ENCODE measurements at regions not wholly inside any gene's neighbourhood (a gene's known extent, or its start where the extent isn't known, plus 50 kb on each side); places are given as distances from the start of the nearest gene placed in this dataset.

- H3K4me3 ChIP-seq (ENCODE audit: low read length), result no peak overlapping the region
- ChIA-PET CTCF (no interaction called here), POLR2A (no interaction called here)
- H3K4me1 Mint-ChIP-seq, result no peaks in the 10 kb centered on the region
- H3K27ac Mint-ChIP-seq, result no peak overlapping the region
- H3K9me3 ChIP-seq (ENCODE audit: low read length), result no peaks in the 10 kb centered on the region
- H3K27me3 Mint-ChIP-seq, result peaks cover 3 to 5% of the 10 kb centered on the region in 2 donors
- H3K9me3 Mint-ChIP-seq, result no peaks in the 10 kb centered on the region
- H3K4me1 ChIP-seq (ENCODE audit: insufficient read depth, low read length), result no peaks in the 10 kb centered on the region
- no peaks in the 10 kb centered on the region for H3K27me3 ChIP-seq (ENCODE audit: insufficient read depth, low read length, poor library complexity, severe bottlenecking)
- no peaks in the 10 kb centered on the region for H3K36me3 Mint-ChIP-seq
- no peaks in the 10 kb centered on the region for H3K36me3 ChIP-seq (ENCODE audit: insufficient read depth, low read length)
- H3K27ac ChIP-seq (ENCODE audit: low read depth, low read length), result no peak overlapping the region
- H3K4me3 Mint-ChIP-seq, result no peak overlapping the region
- no peak for DNase-seq
These were observed 1291.7 kb downstream of the BRD1 start for GRCh38 chr22:48535868-48536540.

- POLR2A ChIA-PET, result no interaction called here
- no peak for DNase-seq
- Mint-ChIP-seq H3K27ac (no peak overlapping the region), H3K36me3 (no peaks in the 10 kb centered on the region), H3K4me1 (no peaks in the 10 kb centered on the region), H3K4me3 (no peak overlapping the region), H3K9me3 (no peaks in the 10 kb centered on the region), H3K27me3 (peaks cover 3 to 4% of the 10 kb centered on the region in 2 donors)
- Histone ChIP-seq H3K4me1 (ENCODE audit: insufficient read depth, low read length) (no peaks in the 10 kb centered on the region), H3K27ac (ENCODE audit: low read depth, low read length) (no peak overlapping the region), H3K4me3 (ENCODE audit: low read length) (no peak overlapping the region), H3K27me3 (ENCODE audit: insufficient read depth, low read length, poor library complexity, severe bottlenecking) (no peaks in the 10 kb centered on the region), H3K36me3 (ENCODE audit: insufficient read depth, low read length) (no peaks in the 10 kb centered on the region), H3K9me3 (ENCODE audit: low read length) (no peaks in the 10 kb centered on the region)
- CTCF ChIA-PET, result no interaction called here
These were observed 1293.2 kb downstream of the BRD1 start for GRCh38 chr22:48534395-48534958.

GRCh38 chr22:48532986-48533385 is 1294.7 kb downstream of the BRD1 start:
- H3K4me1 Mint-ChIP-seq, result no peaks in the 10 kb centered on the region
- Histone ChIP-seq H3K27me3 (ENCODE audit: insufficient read depth, low read length, poor library complexity, severe bottlenecking) (no peaks in the 10 kb centered on the region), H3K36me3 (ENCODE audit: insufficient read depth, low read length) (no peaks in the 10 kb centered on the region), H3K9me3 (ENCODE audit: low read length) (no peaks in the 10 kb centered on the region), H3K27ac (ENCODE audit: low read depth, low read length) (no peak overlapping the region), H3K4me3 (ENCODE audit: low read length) (no peak overlapping the region), H3K4me1 (ENCODE audit: insufficient read depth, low read length) (no peaks in the 10 kb centered on the region)
- H3K27me3 Mint-ChIP-seq, result no peaks in the 10 kb centered on the region
- H3K36me3 Mint-ChIP-seq, result no peaks in the 10 kb centered on the region
- no peak overlapping the region for H3K4me3 Mint-ChIP-seq
- DNase-seq, result no peak
- no peaks in the 10 kb centered on the region for H3K9me3 Mint-ChIP-seq
- H3K27ac Mint-ChIP-seq, result no peak overlapping the region
- CTCF ChIA-PET, result no interaction called here
- POLR2A ChIA-PET, result no interaction called here

- POLR2A ChIA-PET, result no interaction called here
- Mint-ChIP-seq H3K27me3 (no peaks in the 10 kb centered on the region), H3K9me3 (no peaks in the 10 kb centered on the region), H3K4me1 (no peaks in the 10 kb centered on the region), H3K27ac (no peak overlapping the region), H3K36me3 (no peaks in the 10 kb centered on the region), H3K4me3 (no peak overlapping the region)
- no peak for DNase-seq
- no peaks in the 10 kb centered on the region for H3K4me1 ChIP-seq (ENCODE audit: insufficient read depth, low read length)
- no peak overlapping the region for H3K4me3 ChIP-seq (ENCODE audit: low read length)
- no peaks in the 10 kb centered on the region for H3K27me3 ChIP-seq (ENCODE audit: insufficient read depth, low read length, poor library complexity, severe bottlenecking)
- H3K27ac ChIP-seq (ENCODE audit: low read depth, low read length), result no peak overlapping the region
- no peaks in the 10 kb centered on the region for H3K36me3 ChIP-seq (ENCODE audit: insufficient read depth, low read length)
- CTCF ChIA-PET, result no interaction called here
- no peaks in the 10 kb centered on the region for H3K9me3 ChIP-seq (ENCODE audit: low read length)
These were observed 1295.8 kb downstream of the BRD1 start for GRCh38 chr22:48531761-48532435.

- no peak for DNase-seq
- no peaks in the 10 kb centered on the region for H3K27me3 ChIP-seq (ENCODE audit: insufficient read depth, low read length, poor library complexity, severe bottlenecking)
- Mint-ChIP-seq H3K9me3 (no peaks in the 10 kb centered on the region), H3K36me3 (no peaks in the 10 kb centered on the region), H3K27ac (no peak overlapping the region), H3K4me1 (no peaks in the 10 kb centered on the region), H3K4me3 (no peak overlapping the region), H3K27me3 (no peaks in the 10 kb centered on the region)
- ChIA-PET POLR2A (no interaction called here), CTCF (no interaction called here)
- no peaks in the 10 kb centered on the region for H3K9me3 ChIP-seq (ENCODE audit: low read length)
- H3K4me1 ChIP-seq (ENCODE audit: insufficient read depth, low read length), result no peaks in the 10 kb centered on the region
- no peak overlapping the region for H3K4me3 ChIP-seq (ENCODE audit: low read length)
- H3K27ac ChIP-seq (ENCODE audit: low read depth, low read length), result no peak overlapping the region
- no peaks in the 10 kb centered on the region for H3K36me3 ChIP-seq (ENCODE audit: insufficient read depth, low read length)
These were observed 1296.6 kb downstream of the BRD1 start for GRCh38 chr22:48531108-48531507.

- H3K4me1 ChIP-seq (ENCODE audit: insufficient read depth, low read length), result no peaks in the 10 kb centered on the region
- H3K4me1 Mint-ChIP-seq, result no peaks in the 10 kb centered on the region
- no peaks in the 10 kb centered on the region for H3K9me3 Mint-ChIP-seq
- no peak overlapping the region for H3K4me3 Mint-ChIP-seq
- no peak overlapping the region for H3K27ac ChIP-seq (ENCODE audit: low read depth, low read length)
- POLR2A ChIA-PET, result no interaction called here
- no peaks in the 10 kb centered on the region for H3K36me3 Mint-ChIP-seq
- CTCF ChIA-PET, result no interaction called here
- no peaks in the 10 kb centered on the region for H3K27me3 Mint-ChIP-seq
- DNase-seq, result no peak
- H3K9me3 ChIP-seq (ENCODE audit: low read length), result no peaks in the 10 kb centered on the region
- H3K27ac Mint-ChIP-seq, result no peak overlapping the region
- no peaks in the 10 kb centered on the region for H3K27me3 ChIP-seq (ENCODE audit: insufficient read depth, low read length, poor library complexity, severe bottlenecking)
- no peak overlapping the region for H3K4me3 ChIP-seq (ENCODE audit: low read length)
- H3K36me3 ChIP-seq (ENCODE audit: insufficient read depth, low read length), result no peaks in the 10 kb centered on the region
These were observed 1297.0 kb downstream of the BRD1 start for GRCh38 chr22:48530666-48531065.

GRCh38 chr22:48528221-48528915 is 1299.3 kb downstream of the BRD1 start:
- Mint-ChIP-seq H3K4me3 (no peak overlapping the region), H3K27ac (no peak overlapping the region), H3K36me3 (no peaks in the 10 kb centered on the region), H3K9me3 (no peaks in the 10 kb centered on the region), H3K4me1 (no peaks in the 10 kb centered on the region), H3K27me3 (no peaks in the 10 kb centered on the region)
- ChIA-PET CTCF (no interaction called here), POLR2A (no interaction called here)
- Histone ChIP-seq H3K4me1 (ENCODE audit: insufficient read depth, low read length) (no peaks in the 10 kb centered on the region), H3K27me3 (ENCODE audit: insufficient read depth, low read length, poor library complexity, severe bottlenecking) (no peaks in the 10 kb centered on the region), H3K4me3 (ENCODE audit: low read length) (no peak overlapping the region), H3K9me3 (ENCODE audit: low read length) (no peaks in the 10 kb centered on the region), H3K27ac (ENCODE audit: low read depth, low read length) (no peak overlapping the region), H3K36me3 (ENCODE audit: insufficient read depth, low read length) (no peaks in the 10 kb centered on the region)
- DNase-seq, result no peak

- H3K36me3 Mint-ChIP-seq, result no peaks in the 10 kb centered on the region
- Histone ChIP-seq H3K36me3 (ENCODE audit: insufficient read depth, low read length) (no peaks in the 10 kb centered on the region), H3K4me3 (ENCODE audit: low read length) (no peak overlapping the region), H3K27ac (ENCODE audit: low read depth, low read length) (no peak overlapping the region), H3K4me1 (ENCODE audit: insufficient read depth, low read length) (no peaks in the 10 kb centered on the region), H3K27me3 (ENCODE audit: insufficient read depth, low read length, poor library complexity, severe bottlenecking) (no peaks in the 10 kb centered on the region), H3K9me3 (ENCODE audit: low read length) (no peaks in the 10 kb centered on the region)
- H3K4me1 Mint-ChIP-seq, result no peaks in the 10 kb centered on the region
- ChIA-PET POLR2A (no interaction called here), CTCF (no interaction called here)
- no peaks in the 10 kb centered on the region for H3K9me3 Mint-ChIP-seq
- no peak overlapping the region for H3K4me3 Mint-ChIP-seq
- DNase-seq, result no peak
- H3K27ac Mint-ChIP-seq, result no peak overlapping the region
- H3K27me3 Mint-ChIP-seq, result peaks cover 0 to 2% of the 10 kb centered on the region in 2 donors
These were observed 1303.9 kb downstream of the BRD1 start for GRCh38 chr22:48523761-48524160.

All from CD8-positive, alpha-beta memory T cell (primary cell).